ENCODE measurements at regions not wholly inside any gene's neighbourhood (a gene's known extent, or its start where the extent isn't known, plus 50 kb on each side); places are given as distances from the start of the nearest gene placed in this dataset.

DNA sequence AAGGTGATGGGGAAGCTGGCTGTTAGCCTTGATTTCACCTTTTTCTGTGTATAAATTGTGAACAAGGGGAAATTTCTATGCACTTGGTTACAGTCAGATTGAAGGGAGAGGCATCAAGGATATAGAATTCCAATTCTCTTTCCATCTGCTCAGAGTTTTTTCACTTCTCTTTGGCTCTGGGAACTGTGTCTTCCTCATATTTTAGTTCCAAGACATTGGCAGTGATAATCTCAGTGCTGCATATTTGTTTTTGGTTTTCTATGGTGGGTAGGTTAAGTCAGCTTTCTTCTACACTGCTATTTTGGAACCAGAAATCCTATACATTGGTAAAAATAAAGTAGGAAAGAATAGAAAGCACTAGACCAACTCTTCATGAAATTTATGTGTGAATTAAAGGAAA lies 569.6 kb upstream of the CXADR start:
- Mint-ChIP-seq H3K4me1 (no peaks in the 10 kb centered on the region), H3K27ac (no peak overlapping the region), H3K27me3 (no peaks in the 10 kb centered on the region), H3K36me3 (no peaks in the 10 kb centered on the region), H3K9me3 (peaks cover 2% of the 10 kb centered on the region), H3K4me3 (no peak overlapping the region)
- DNase-seq, result no peak
- POLR2A ChIA-PET, result no interaction called here
- no peak for ATAC-seq (ENCODE audit: low read depth)

DNA sequence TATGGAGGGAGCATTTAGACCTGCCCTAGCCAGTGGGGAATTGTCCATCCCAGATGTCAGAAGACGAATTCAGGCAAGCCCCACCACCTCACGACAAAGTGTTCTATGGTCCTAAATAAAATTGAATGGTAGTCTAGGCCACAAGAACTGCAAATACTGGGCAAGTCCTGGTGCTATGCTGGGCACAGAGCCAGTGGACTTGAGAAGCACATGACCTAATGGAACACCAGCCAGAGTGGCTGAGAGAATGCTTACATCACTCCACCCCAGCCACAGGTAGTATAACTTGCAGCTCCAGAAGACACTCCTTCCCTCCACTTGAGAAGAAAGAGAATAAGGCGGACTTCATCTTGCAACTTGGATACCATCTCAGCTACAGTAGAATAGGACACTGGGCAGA lies 567.3 kb upstream of the CXADR start:
- Mint-ChIP-seq H3K27me3 (no peaks in the 10 kb centered on the region), H3K36me3 (no peaks in the 10 kb centered on the region), H3K4me3 (no peak overlapping the region), H3K4me1 (no peaks in the 10 kb centered on the region), H3K27ac (no peak overlapping the region), H3K9me3 (peaks cover 3% of the 10 kb centered on the region)
- no peak for DNase-seq
- no peak for ATAC-seq (ENCODE audit: low read depth)
- POLR2A ChIA-PET, result no interaction called here

DNA sequence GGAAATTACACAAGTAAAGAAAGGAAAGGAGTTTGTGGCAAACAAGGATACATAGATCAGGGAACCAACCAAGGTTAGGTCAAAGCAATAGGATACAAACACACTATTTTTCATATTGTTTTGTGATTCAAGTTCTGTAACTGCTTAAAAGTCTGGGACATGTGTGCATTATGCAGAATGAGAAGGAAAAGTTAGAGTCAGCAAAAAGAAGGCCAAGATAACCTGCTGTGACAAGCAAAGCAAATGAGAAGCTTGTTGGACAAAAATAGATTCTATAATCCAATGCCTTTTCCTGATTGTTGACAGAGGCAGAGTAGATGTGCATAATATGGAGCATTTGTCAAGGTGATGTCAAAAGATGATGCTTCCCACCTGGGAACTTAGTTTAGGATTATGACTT lies 556.0 kb upstream of the CXADR start:
- ATAC-seq (ENCODE audit: low read depth), result no peak
- no peaks in the 10 kb centered on the region for H3K27me3 Mint-ChIP-seq
- no peak overlapping the region for H3K27ac Mint-ChIP-seq
- POLR2A ChIA-PET, result no interaction called here
- no peak overlapping the region for H3K4me3 Mint-ChIP-seq
- H3K4me1 Mint-ChIP-seq, result no peaks in the 10 kb centered on the region
- DNase-seq, result no peak
- peaks cover 5% of the 10 kb centered on the region for H3K9me3 Mint-ChIP-seq
- H3K36me3 Mint-ChIP-seq, result no peaks in the 10 kb centered on the region

DNA sequence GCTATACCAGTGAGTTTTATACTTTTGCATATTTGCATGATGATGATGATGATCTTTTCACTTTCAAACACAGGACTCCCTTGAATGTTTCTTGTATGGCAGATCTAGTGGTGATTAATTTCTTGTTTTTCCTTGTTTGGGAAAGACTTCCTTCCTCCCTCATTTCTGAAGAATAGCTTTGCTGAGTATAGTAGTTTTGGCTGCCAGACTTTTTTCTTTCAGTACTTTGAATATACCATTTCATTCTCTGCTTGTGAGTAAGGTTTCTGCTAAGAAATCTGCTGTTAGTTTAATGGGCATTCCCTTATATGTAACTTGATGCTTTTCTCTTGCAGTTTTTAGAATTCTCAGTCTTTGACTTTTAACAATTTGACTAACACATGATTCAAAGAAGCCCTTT lies 547.4 kb upstream of the CXADR start:
- POLR2A ChIA-PET, result no interaction called here
- H3K4me1 Mint-ChIP-seq, result no peaks in the 10 kb centered on the region
- H3K27me3 Mint-ChIP-seq, result no peaks in the 10 kb centered on the region
- DNase-seq, result no peak
- no peak for ATAC-seq (ENCODE audit: low read depth)
- H3K9me3 Mint-ChIP-seq, result peaks cover 10% of the 10 kb centered on the region
- no peaks in the 10 kb centered on the region for H3K36me3 Mint-ChIP-seq
- no peak overlapping the region for H3K27ac Mint-ChIP-seq
- no peak overlapping the region for H3K4me3 Mint-ChIP-seq

DNA sequence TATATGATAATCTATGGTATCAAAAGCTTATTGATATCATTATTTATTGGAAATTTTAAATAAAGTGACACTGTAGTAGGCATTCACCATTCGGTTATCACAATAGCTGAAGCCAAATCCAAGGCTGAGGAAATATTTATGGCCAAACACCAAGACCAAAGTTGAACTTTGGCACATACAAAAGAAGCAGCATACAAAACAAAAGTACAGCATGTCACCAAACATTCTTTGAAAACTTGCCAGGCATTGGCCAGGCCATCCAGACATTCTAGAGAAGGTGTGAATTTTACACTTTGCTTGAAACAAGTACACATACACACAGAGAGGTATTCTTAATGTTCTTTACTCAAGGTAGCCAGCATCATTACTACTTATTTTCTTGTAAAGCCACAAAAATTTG lies 544.4 kb upstream of the CXADR start:
- DNase-seq (no peak), ATAC-seq (ENCODE audit: low read depth) (no peak)
- no peaks in the 10 kb centered on the region for H3K36me3 Mint-ChIP-seq
- POLR2A ChIA-PET, result no interaction called here
- no peaks in the 10 kb centered on the region for H3K4me1 Mint-ChIP-seq
- H3K4me3 Mint-ChIP-seq, result no peak overlapping the region
- H3K27me3 Mint-ChIP-seq, result no peaks in the 10 kb centered on the region
- H3K27ac Mint-ChIP-seq, result no peak overlapping the region
- H3K9me3 Mint-ChIP-seq, result peaks cover 12% of the 10 kb centered on the region

DNA sequence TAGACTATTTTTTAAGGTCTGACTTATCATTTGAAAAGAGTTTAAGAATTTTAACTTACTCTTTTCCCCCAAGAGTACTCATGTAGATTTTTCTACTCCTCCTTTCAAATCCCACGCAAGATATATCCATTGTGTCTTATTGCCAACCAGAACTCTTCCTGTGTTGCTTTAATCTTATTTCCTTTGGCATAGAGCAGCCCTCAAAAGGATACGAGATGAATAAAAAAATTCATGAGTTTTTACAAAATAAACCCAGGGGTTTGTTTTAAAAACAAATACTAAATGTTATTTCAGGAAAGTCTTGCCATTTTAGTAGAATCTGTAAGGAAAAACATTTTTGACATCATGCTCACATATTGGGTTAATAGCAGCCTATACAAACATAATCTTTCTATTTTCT lies 543.2 kb upstream of the CXADR start:
- H3K27me3 Mint-ChIP-seq, result no peaks in the 10 kb centered on the region
- ATAC-seq (ENCODE audit: low read depth), result no peak
- H3K9me3 Mint-ChIP-seq, result peaks cover 10% of the 10 kb centered on the region
- no peaks in the 10 kb centered on the region for H3K4me1 Mint-ChIP-seq
- POLR2A ChIA-PET, result no interaction called here
- H3K36me3 Mint-ChIP-seq, result no peaks in the 10 kb centered on the region
- no peak overlapping the region for H3K4me3 Mint-ChIP-seq
- H3K27ac Mint-ChIP-seq, result no peak overlapping the region
- no peak for DNase-seq

DNA sequence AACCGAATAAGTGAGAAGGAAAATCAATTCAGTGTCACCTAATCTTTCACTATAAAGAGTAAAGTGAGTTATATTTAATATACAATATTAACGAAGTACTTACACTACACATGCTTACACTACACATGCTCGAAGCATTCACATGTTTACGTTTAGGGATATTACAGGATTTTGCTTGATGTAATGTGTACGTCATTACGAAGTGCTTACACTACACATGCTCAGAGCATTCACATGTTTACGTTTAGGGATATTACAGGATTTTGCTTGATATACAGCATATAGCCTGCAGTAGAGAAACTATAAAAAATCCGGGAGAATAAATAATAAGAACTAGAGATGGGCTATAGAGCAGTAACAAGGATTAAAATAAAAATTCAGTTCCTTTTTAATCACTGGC lies 538.8 kb upstream of the CXADR start:
- no peaks in the 10 kb centered on the region for H3K27me3 Mint-ChIP-seq
- peaks cover 3% of the 10 kb centered on the region for H3K9me3 Mint-ChIP-seq
- ATAC-seq (ENCODE audit: low read depth), result no peak
- H3K4me1 Mint-ChIP-seq, result no peaks in the 10 kb centered on the region
- POLR2A ChIA-PET, result no interaction called here
- no peak overlapping the region for H3K27ac Mint-ChIP-seq
- no peaks in the 10 kb centered on the region for H3K36me3 Mint-ChIP-seq
- no peak for DNase-seq
- H3K4me3 Mint-ChIP-seq, result no peak overlapping the region

DNA sequence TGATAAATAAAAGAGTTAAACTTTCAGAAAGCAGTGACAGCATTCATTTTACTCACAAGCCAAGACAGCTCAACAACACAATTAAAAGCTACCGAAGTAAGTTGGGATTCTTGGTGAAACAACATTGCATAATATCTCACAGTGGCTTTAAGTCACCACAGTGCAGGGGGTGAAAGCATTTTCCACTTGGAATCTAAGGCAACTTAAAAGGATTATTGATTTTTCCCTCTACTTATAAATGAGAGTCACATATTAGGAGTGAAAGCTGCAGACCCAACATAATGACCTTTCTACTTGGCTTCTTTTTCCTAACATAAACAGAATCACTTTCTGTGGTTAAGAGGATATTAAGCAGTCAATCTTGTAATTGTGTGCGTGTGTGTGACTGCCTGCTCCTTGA lies 536.6 kb upstream of the CXADR start:
- no peaks in the 10 kb centered on the region for H3K27me3 Mint-ChIP-seq
- H3K4me3 Mint-ChIP-seq, result no peak overlapping the region
- no peak overlapping the region for H3K27ac Mint-ChIP-seq
- POLR2A ChIA-PET, result no interaction called here
- ATAC-seq (ENCODE audit: low read depth) (no peak), DNase-seq (no peak)
- peaks cover 2% of the 10 kb centered on the region for H3K9me3 Mint-ChIP-seq
- no peaks in the 10 kb centered on the region for H3K36me3 Mint-ChIP-seq
- H3K4me1 Mint-ChIP-seq, result no peaks in the 10 kb centered on the region

DNA sequence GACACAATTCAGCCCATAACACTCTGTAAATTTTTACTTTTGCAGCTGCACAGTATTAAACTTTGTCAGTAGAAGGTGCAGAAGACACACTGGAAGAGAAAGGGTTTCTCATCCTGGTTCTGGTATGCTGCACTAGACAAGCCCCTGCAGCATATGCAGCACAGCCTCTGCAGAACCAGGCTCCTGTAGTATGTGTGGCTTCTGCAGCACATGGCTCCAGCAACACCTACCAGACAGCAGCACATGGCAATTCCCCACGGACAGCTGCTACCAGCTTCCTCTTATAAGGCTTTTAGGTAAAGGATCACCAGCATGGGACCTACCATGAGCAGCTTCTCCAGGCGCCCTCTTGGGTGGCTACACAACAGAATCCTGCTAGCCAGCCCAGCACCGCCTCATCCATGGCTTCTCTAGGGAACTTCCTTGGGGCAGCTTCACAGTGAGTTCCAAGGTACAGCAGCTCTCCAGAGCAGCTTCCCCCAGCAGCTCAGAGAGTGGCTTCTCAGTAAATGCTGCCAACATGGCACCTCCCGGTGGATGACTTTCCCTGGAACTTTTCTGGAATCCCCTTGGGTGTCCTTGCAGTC lies 534.4 kb upstream of the CXADR start:
- H3K9me3 Mint-ChIP-seq, result no peaks in the 10 kb centered on the region
- no peaks in the 10 kb centered on the region for H3K27me3 Mint-ChIP-seq
- no peak overlapping the region for H3K27ac Mint-ChIP-seq
- no peaks in the 10 kb centered on the region for H3K36me3 Mint-ChIP-seq
- H3K4me1 Mint-ChIP-seq, result no peaks in the 10 kb centered on the region
- no peak for ATAC-seq (ENCODE audit: low read depth)
- DNase-seq, result no peak
- POLR2A ChIA-PET, result no interaction called here
- H3K4me3 Mint-ChIP-seq, result no peak overlapping the region

DNA sequence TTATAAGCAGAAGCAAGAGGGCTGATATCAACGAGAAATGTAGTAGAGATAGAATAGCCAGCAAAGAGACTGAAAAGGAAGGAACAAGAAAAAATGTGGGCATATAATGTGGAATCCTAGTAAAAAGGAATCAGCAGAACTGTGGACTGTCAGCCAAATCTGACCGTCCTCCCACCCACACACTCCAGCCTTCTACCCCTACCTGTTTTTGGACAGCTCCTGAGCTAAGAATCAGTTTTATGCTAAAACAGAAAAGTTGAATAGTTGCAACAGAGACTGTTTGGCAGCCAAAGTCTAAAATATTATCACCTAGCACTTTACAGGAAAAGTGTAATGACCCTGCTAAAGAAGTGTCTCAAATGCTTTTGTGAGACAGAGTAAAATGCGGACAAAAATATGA lies 533.3 kb upstream of the CXADR start:
- ATAC-seq (ENCODE audit: low read depth), result no peak
- Mint-ChIP-seq H3K27me3 (no peaks in the 10 kb centered on the region), H3K4me1 (no peaks in the 10 kb centered on the region), H3K4me3 (no peak overlapping the region), H3K27ac (no peak overlapping the region), H3K9me3 (no peaks in the 10 kb centered on the region), H3K36me3 (no peaks in the 10 kb centered on the region)
- POLR2A ChIA-PET, result no interaction called here
- no peak for DNase-seq

DNA sequence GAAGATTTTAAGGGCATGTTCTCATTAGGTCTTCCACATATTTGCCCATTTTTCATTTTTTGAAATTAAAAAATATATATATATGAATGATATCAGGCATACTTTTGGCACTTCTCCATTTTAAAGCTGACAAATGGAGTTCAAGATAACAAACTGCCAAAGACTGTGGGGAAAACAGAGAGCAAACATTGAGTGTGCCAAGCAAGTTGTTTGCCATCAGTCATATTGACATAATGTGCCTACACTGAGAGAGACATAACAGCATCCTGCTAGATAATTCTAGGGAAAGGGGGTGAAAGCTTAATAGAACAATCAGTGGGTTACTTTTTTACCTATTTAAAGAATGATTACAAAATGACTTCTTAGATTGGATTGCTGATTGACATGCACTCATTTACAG lies 529.4 kb upstream of the CXADR start:
- Mint-ChIP-seq H3K27me3 (no peaks in the 10 kb centered on the region), H3K27ac (no peak overlapping the region), H3K9me3 (peaks cover 2% of the 10 kb centered on the region), H3K4me3 (no peak overlapping the region), H3K4me1 (no peaks in the 10 kb centered on the region), H3K36me3 (no peaks in the 10 kb centered on the region)
- POLR2A ChIA-PET, result no interaction called here
- DNase-seq (no peak), ATAC-seq (ENCODE audit: low read depth) (no peak)

DNA sequence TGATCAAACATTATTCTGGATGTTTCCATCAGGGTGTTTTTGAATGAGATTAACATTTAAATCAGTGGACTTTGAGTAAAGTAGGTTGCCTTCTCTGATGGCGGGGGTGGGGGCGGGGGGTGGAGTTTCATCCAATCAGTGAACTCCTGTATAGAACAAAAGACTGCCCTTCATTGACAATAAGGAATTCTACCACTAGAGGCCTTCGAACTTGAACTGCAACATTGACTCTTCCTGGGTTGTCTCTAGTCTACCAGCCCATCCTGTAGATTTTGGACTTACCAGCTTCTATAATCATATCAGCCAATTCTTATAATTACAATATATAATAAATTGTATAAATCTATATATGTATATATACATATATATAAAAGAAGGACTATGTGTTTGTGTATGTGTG lies 520.4 kb upstream of the CXADR start:
- Mint-ChIP-seq H3K27me3 (no peaks in the 10 kb centered on the region), H3K27ac (no peak overlapping the region), H3K4me3 (no peak overlapping the region), H3K9me3 (peaks cover 4% of the 10 kb centered on the region), H3K36me3 (no peaks in the 10 kb centered on the region), H3K4me1 (no peaks in the 10 kb centered on the region)
- no peak for DNase-seq
- no peak for ATAC-seq (ENCODE audit: low read depth)
- POLR2A ChIA-PET, result no interaction called here

DNA sequence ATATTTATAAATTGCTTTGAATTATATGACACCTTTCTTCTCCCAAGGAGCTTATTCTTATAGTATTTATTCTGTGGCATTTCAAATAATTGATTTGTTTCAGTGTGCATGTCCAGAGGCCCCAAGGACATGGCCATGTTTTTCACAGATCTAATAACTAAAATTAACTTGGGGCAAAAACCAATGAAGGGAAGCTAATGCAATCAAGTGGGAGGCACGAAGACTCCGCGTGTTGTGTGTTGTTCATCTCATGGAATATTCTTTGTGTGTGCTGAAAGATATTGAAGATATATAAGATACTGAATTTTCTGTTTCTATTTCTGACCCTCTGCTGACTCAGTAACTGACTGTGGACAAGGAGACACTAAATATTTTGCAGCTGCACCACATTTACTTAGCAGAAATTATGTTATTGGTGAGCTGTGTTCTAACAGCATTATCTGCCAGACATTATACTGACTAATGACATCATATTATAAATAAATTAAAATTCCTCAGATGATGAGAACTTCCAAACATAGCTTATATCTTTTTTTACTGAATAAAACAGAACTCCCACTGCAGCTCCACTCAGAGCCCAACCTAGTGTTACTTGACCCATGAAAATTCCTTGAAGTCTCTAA lies 519.3 kb upstream of the CXADR start:
- no peak for DNase-seq
- Mint-ChIP-seq H3K27ac (no peak overlapping the region), H3K4me1 (no peaks in the 10 kb centered on the region), H3K9me3 (peaks cover 2% of the 10 kb centered on the region), H3K36me3 (no peaks in the 10 kb centered on the region), H3K27me3 (no peaks in the 10 kb centered on the region), H3K4me3 (no peak overlapping the region)
- no peak for ATAC-seq (ENCODE audit: low read depth)
- POLR2A ChIA-PET, result no interaction called here

DNA sequence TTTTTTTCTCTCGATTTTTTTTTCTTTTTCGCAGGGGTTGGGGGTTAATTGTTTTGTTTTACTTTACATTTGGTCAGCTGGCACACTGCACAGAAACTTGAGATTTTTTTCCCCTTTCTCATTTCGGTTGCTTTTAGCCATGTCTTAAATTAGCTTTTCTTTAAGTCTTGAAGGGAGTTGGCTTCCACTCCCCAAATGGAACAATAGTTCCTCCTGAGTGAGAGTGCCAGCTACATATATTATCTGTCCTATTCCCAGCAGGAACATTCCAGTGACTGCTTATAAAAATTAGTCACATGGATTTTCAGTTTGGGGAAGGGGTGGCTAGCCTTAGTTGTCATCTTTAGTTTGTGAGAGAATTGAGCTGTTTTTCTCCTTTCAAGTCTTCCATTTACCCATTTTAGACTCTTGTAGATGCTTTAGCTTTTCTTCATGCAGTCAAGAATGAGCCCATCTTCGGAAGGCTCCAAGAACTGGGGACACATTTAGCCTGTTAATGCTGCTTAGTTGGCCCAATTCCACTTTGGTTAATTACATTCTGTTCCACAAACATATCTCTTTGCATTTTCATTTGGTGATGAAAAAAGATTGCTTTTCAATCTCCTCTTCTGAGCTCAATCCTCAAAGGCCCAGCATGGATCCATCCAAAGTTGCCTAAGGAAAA lies 510.1 kb upstream of the CXADR start:
- Mint-ChIP-seq H3K27me3 (no peaks in the 10 kb centered on the region), H3K27ac (no peak overlapping the region), H3K4me1 (no peaks in the 10 kb centered on the region), H3K9me3 (peaks cover 8% of the 10 kb centered on the region), H3K36me3 (no peaks in the 10 kb centered on the region), H3K4me3 (no peak overlapping the region)
- DNase-seq, result no peak
- POLR2A ChIA-PET, result no interaction called here
- ATAC-seq (ENCODE audit: low read depth), result no peak
